PC-3 (cell line): ENCODE measurements at regions not wholly inside any gene's neighbourhood (a gene's known extent, or its start where the extent isn't known, plus 50 kb on each side); places are given as distances from the start of the nearest gene placed in this dataset.

Experiments used
- EZH2 ChIP-seq: fragments of 300-600 bp; sonication (generic); IDR thresholded peaks from one replicate; pipeline ENCODE4 v1.6.1; 2017; ENCODE audit warnings: antibody characterized with exemption, mild to moderate bottlenecking, low read length; ENCODE audit not compliant: unreplicated experiment
- EZH2phosphoT487 ChIP-seq: fragments of 300-600 bp; sonication (generic); IDR thresholded peaks from 2 replicates; pipeline ENCODE4 v1.6.1; 2018; ENCODE audit warnings: mild to moderate bottlenecking, antibody characterized with exemption, low read length, borderline replicate concordance
- TF ChIP-seq, protein P1 (sequence below): fragments of 300-600 bp; sonication (generic); conservative IDR thresholded peaks from 2 replicates; pipeline ENCODE4 v1.5.1; 2017; ENCODE audit warnings: antibody characterized with exemption, low read depth, mild to moderate bottlenecking, low read length

DNA sequence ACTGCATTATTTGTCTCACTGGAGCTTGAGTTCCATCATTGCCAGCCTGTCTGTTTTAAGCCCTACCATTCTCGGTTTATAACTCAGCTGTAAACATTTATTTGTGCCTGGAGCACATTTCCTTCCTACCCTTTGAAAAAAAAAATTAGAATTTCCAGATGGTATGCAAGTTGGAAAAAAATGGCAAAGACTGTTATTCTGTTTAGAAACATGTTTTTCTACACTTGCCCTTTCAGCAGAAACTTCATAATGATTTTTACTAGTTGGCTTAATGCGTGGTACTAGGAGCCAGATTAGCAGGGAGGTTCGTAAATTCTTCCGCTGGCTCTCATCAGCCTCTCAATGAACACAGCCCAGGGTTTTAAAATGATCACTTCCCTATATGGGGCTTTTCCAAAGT lies 238.8 kb upstream of the WWC1 start:
- TF ChIP-seq, protein P1, sequence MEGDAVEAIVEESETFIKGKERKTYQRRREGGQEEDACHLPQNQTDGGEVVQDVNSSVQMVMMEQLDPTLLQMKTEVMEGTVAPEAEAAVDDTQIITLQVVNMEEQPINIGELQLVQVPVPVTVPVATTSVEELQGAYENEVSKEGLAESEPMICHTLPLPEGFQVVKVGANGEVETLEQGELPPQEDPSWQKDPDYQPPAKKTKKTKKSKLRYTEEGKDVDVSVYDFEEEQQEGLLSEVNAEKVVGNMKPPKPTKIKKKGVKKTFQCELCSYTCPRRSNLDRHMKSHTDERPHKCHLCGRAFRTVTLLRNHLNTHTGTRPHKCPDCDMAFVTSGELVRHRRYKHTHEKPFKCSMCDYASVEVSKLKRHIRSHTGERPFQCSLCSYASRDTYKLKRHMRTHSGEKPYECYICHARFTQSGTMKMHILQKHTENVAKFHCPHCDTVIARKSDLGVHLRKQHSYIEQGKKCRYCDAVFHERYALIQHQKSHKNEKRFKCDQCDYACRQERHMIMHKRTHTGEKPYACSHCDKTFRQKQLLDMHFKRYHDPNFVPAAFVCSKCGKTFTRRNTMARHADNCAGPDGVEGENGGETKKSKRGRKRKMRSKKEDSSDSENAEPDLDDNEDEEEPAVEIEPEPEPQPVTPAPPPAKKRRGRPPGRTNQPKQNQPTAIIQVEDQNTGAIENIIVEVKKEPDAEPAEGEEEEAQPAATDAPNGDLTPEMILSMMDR = no peak
- no peak for TF ChIP-seq EZH2phosphoT487
- TF ChIP-seq EZH2 = no peak
